ENCODE measurements at regions not wholly inside any gene's neighbourhood (a gene's known extent, or its start where the extent isn't known, plus 50 kb on each side); places are given as distances from the start of the nearest gene placed in this dataset.

- no peaks in the 10 kb centered on the region for H3K36me3 Mint-ChIP-seq (ENCODE audit: low read depth)
- no peaks in the 10 kb centered on the region for H3K4me1 Mint-ChIP-seq
- H3K9me3 Mint-ChIP-seq = no peaks in the 10 kb centered on the region
- DNase-seq = no peak
- no peak overlapping the region for H3K27ac Mint-ChIP-seq
- intact Hi-C loops (cut with micrococcal nuclease) = no loop called here
- H3K4me3 Mint-ChIP-seq = no peak overlapping the region
- H3K27me3 Mint-ChIP-seq = peaks cover 17% of the 10 kb centered on the region
Observed at GRCh38 chr15:38058596-38059075, 124.2 kb downstream of the TMCO5A start.

GRCh38 chr15:38059665-38060064 lies 125.2 kb downstream of the TMCO5A start:
- Mint-ChIP-seq H3K9me3 (no peaks in the 10 kb centered on the region), H3K4me3 (no peak overlapping the region), H3K27me3 (peaks cover 18% of the 10 kb centered on the region), H3K27ac (no peak overlapping the region), H3K36me3 (ENCODE audit: low read depth) (no peaks in the 10 kb centered on the region), H3K4me1 (no peaks in the 10 kb centered on the region)
- DNase-seq = no peak
- intact Hi-C loops (cut with micrococcal nuclease) = no loop called here

- no peak overlapping the region for H3K27ac Mint-ChIP-seq
Observed at GRCh38 chr15:38061856-38062649, 127.6 kb downstream of the TMCO5A start.

GRCh38 chr15:38062696-38063095 lies 128.3 kb downstream of the TMCO5A start:
- intact Hi-C loops (cut with micrococcal nuclease) = no loop called here
- H3K36me3 Mint-ChIP-seq (ENCODE audit: low read depth) = no peaks in the 10 kb centered on the region
- no peak overlapping the region for H3K4me3 Mint-ChIP-seq
- no peak overlapping the region for H3K27ac Mint-ChIP-seq
- DNase-seq = no peak
- H3K27me3 Mint-ChIP-seq = peaks cover 27% of the 10 kb centered on the region
- H3K9me3 Mint-ChIP-seq = no peaks in the 10 kb centered on the region
- no peaks in the 10 kb centered on the region for H3K4me1 Mint-ChIP-seq

More at GRCh38 chr15:38061856-38062649, 127.6 kb downstream of the TMCO5A start:
- no peak overlapping the region for H3K4me3 Mint-ChIP-seq
- no peaks in the 10 kb centered on the region for H3K36me3 Mint-ChIP-seq (ENCODE audit: low read depth)
- intact Hi-C loops (cut with micrococcal nuclease) = no loop called here
- DNase-seq = no peak
- no peaks in the 10 kb centered on the region for H3K4me1 Mint-ChIP-seq
- no peaks in the 10 kb centered on the region for H3K9me3 Mint-ChIP-seq
- H3K27me3 Mint-ChIP-seq = peaks cover 23% of the 10 kb centered on the region

- no peak overlapping the region for H3K27ac Mint-ChIP-seq
- intact Hi-C loops (cut with micrococcal nuclease) = no loop called here
- peaks cover 51% of the 10 kb centered on the region for H3K27me3 Mint-ChIP-seq
- no peak overlapping the region for H3K4me3 Mint-ChIP-seq
- DNase-seq = no peak
- peaks cover 7% of the 10 kb centered on the region for H3K4me1 Mint-ChIP-seq
- no peaks in the 10 kb centered on the region for H3K36me3 Mint-ChIP-seq (ENCODE audit: low read depth)
- H3K9me3 Mint-ChIP-seq = no peaks in the 10 kb centered on the region
Observed at GRCh38 chr15:38065721-38066345, 131.4 kb downstream of the TMCO5A start.

GRCh38 chr15:38066612-38067011 lies 132.2 kb downstream of the TMCO5A start:
- Mint-ChIP-seq H3K4me1 (peaks cover 11% of the 10 kb centered on the region), H3K36me3 (ENCODE audit: low read depth) (no peaks in the 10 kb centered on the region), H3K27ac (no peak overlapping the region), H3K27me3 (peaks cover 57% of the 10 kb centered on the region), H3K4me3 (no peak overlapping the region), H3K9me3 (no peaks in the 10 kb centered on the region)
- intact Hi-C loops (cut with micrococcal nuclease) = no loop called here
- no peak for DNase-seq

GRCh38 chr15:38068626-38069391 lies 134.4 kb downstream of the TMCO5A start:
- Mint-ChIP-seq H3K36me3 (ENCODE audit: low read depth) (no peaks in the 10 kb centered on the region), H3K9me3 (no peaks in the 10 kb centered on the region), H3K27me3 (peaks cover 67% of the 10 kb centered on the region), H3K4me1 (peaks cover 18% of the 10 kb centered on the region), H3K27ac (no peak overlapping the region), H3K4me3 (no peak overlapping the region)
- intact Hi-C loops (cut with micrococcal nuclease) = no loop called here
- DNase-seq = peak; percentile 76

GRCh38 chr15:38069511-38070011 lies 135.1 kb downstream of the TMCO5A start:
- no peak overlapping the region for H3K27ac Mint-ChIP-seq
- H3K9me3 Mint-ChIP-seq = no peaks in the 10 kb centered on the region
- peaks cover 18% of the 10 kb centered on the region for H3K4me1 Mint-ChIP-seq
- intact Hi-C loops (cut with micrococcal nuclease) = loop anchor here (10.0 kb wide), 1 partner anchor 185 kb away; the partner anchor contains the start of gene SPRED1
- H3K36me3 Mint-ChIP-seq (ENCODE audit: low read depth) = no peaks in the 10 kb centered on the region
- DNase-seq = no peak
- H3K4me3 Mint-ChIP-seq = no peak overlapping the region
- H3K27me3 Mint-ChIP-seq = peaks cover 72% of the 10 kb centered on the region

- H3K9me3 Mint-ChIP-seq = no peaks in the 10 kb centered on the region
- H3K36me3 Mint-ChIP-seq (ENCODE audit: low read depth) = no peaks in the 10 kb centered on the region
- DNase-seq = no peak
- H3K4me1 Mint-ChIP-seq = peaks cover 21% of the 10 kb centered on the region
- no peak overlapping the region for H3K4me3 Mint-ChIP-seq
- no peak overlapping the region for H3K27ac Mint-ChIP-seq
- peaks cover 73% of the 10 kb centered on the region for H3K27me3 Mint-ChIP-seq
- intact Hi-C loops (cut with micrococcal nuclease) = loop anchor here (10.0 kb wide), 1 partner anchor 184 kb away; the partner anchor contains the start of gene SPRED1
Observed at GRCh38 chr15:38070778-38071177, 136.3 kb downstream of the TMCO5A start.

GRCh38 chr15:38071211-38071972 lies 137.0 kb downstream of the TMCO5A start:
- H3K4me3 Mint-ChIP-seq = no peak overlapping the region
- H3K27me3 Mint-ChIP-seq = peaks cover 76% of the 10 kb centered on the region
- peaks cover 22% of the 10 kb centered on the region for H3K4me1 Mint-ChIP-seq
- H3K9me3 Mint-ChIP-seq = no peaks in the 10 kb centered on the region
- intact Hi-C loops (cut with micrococcal nuclease) = loop anchor here (10.0 kb wide), 1 partner anchor 183 kb away; the partner anchor contains the start of gene SPRED1
- no peaks in the 10 kb centered on the region for H3K36me3 Mint-ChIP-seq (ENCODE audit: low read depth)
- DNase-seq = no peak
- no peak overlapping the region for H3K27ac Mint-ChIP-seq

DNA sequence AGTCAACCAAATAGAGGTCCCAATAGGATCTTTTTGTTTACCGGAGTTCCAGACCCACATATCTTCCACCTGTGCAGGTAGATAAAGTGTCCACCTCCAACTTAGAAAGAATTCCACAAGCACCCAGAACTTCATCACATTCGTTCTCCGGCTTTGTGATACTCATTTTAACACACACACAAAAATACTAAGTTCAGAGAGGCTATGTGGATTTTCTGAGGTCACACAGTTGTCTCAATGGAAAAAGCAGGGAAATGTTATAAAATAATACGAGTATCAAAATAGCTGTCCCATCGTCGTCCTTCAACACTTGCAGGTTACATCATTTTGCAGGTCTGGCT lies 137.5 kb downstream of the TMCO5A start:
- Mint-ChIP-seq H3K9me3 (no peaks in the 10 kb centered on the region), H3K4me3 (peak overlapping the region; percentile 63), H3K27ac (no peak overlapping the region), H3K36me3 (ENCODE audit: low read depth) (no peaks in the 10 kb centered on the region), H3K4me1 (peaks cover 22% of the 10 kb centered on the region), H3K27me3 (peaks cover 77% of the 10 kb centered on the region)
- intact Hi-C loops (cut with micrococcal nuclease) = loop anchor here (10.0 kb wide), 1 partner anchor 183 kb away; the partner anchor contains the start of gene SPRED1
- no peak for DNase-seq

DNA sequence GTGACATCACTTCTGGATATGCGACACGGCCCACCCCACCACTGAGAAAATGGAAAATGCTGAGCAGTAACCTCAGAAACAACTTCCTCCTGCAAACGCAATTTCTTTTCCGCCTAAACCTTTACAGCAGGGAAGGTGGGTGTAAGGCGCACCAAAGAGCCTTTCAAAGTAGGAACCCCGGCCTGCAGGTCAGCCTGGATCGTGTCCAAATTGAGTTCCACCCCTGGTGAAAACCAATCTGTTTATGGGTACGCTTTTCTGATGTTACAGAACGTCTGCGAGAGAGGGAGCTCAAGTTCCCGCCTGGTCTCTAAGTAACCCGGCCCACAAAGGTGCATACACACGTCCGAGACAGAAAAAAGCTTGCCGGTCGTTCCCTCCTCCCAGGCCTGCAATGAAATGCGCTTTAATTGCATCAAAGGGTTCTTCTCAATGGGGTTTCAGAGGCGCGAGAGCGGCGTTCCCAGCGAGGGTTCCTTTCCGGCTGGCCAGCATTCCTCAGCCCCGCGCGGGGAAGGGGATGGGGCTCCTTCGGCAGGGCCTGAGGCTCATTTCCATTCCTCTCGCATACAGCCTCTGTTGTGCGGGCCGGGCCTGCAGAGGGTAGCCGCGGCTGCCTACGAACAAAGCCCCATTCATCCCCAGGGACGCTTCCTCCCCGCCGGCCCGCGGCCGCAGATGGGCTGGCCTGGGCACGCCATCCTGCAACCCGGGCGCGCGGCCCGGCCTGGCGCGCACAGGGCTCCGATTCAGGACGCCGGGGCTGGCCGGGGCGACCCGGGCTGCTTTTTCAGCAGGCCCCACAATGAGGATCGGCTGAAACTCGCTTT lies 138.1 kb downstream of the TMCO5A start:
- Mint-ChIP-seq H3K9me3 (no peaks in the 10 kb centered on the region), H3K36me3 (ENCODE audit: low read depth) (no peaks in the 10 kb centered on the region), H3K4me3 (peak overlapping the region; percentile 63), H3K4me1 (peaks cover 22% of the 10 kb centered on the region), H3K27ac (no peak overlapping the region), H3K27me3 (peaks cover 75% of the 10 kb centered on the region)
- peak; percentile 72 for DNase-seq
- intact Hi-C loops (cut with micrococcal nuclease) = loop anchor here (10.0 kb wide), 1 partner anchor 182 kb away; the partner anchor contains the start of gene SPRED1

Data from activated CD4-positive, alpha-beta T cell treated with anti-CD3 and anti-CD28 coated beads, Interleukin-2, amount 10 ng/mL, durations not matched to agents 24 days and 14 days (primary cell).